HG03135 (cell line): ENCODE measurements at regions not wholly inside any gene's neighbourhood (a gene's known extent, or its start where the extent isn't known, plus 50 kb on each side); places are given as distances from the start of the nearest gene placed in this dataset.

ENCODE experiments used
- ATAC-seq: cut with Tn5 transposase; IDR thresholded peaks from one replicate; pipeline ENCODE4 v1.9.1; 2021; ENCODE audit warnings: mild to moderate bottlenecking, moderate library complexity; ENCODE audit not compliant: unreplicated experiment

- no peak for ATAC-seq
Measured at GRCh38 chr9:118163751-118164150, 459.5 kb downstream of the TLR4 start.

GRCh38 chr9:118165451-118165850, 461.2 kb downstream of the TLR4 start:
- no peak for ATAC-seq

- ATAC-seq, result no peak
Measured at GRCh38 chr9:118170032-118170955, 466.1 kb downstream of the TLR4 start.

- ATAC-seq, result no peak
Measured at GRCh38 chr9:118177241-118177640, 473.0 kb downstream of the TLR4 start.

GRCh38 chr9:118183576-118183975, 479.4 kb downstream of the TLR4 start:
- no peak for ATAC-seq

GRCh38 chr9:118187408-118187807, 483.2 kb downstream of the TLR4 start:
- no peak for ATAC-seq

GRCh38 chr9:118189615-118190014, 485.4 kb downstream of the TLR4 start:
- ATAC-seq, result no peak

- ATAC-seq, result no peak
Measured at GRCh38 chr9:118192807-118193206, 488.6 kb downstream of the TLR4 start.

GRCh38 chr9:118209343-118209742, 505.1 kb downstream of the TLR4 start:
- ATAC-seq, result no peak

- no peak for ATAC-seq
Measured at GRCh38 chr9:118215549-118215948, 511.3 kb downstream of the TLR4 start.

GRCh38 chr9:118222375-118222774, 518.2 kb downstream of the TLR4 start:
- no peak for ATAC-seq

GRCh38 chr9:118223111-118223510, 518.9 kb downstream of the TLR4 start:
- no peak for ATAC-seq

GRCh38 chr9:118230329-118230728, 526.1 kb downstream of the TLR4 start:
- ATAC-seq, result no peak

- no peak for ATAC-seq
Measured at GRCh38 chr9:118236625-118237024, 532.4 kb downstream of the TLR4 start.

GRCh38 chr9:118238139-118238538, 533.9 kb downstream of the TLR4 start:
- no peak for ATAC-seq

GRCh38 chr9:118252027-118252426, 547.8 kb downstream of the TLR4 start:
- ATAC-seq, result no peak

- no peak for ATAC-seq
Measured at GRCh38 chr9:118262191-118262590, 558.0 kb downstream of the TLR4 start.

GRCh38 chr9:118263949-118264348, 559.7 kb downstream of the TLR4 start:
- no peak for ATAC-seq

- no peak for ATAC-seq
Measured at GRCh38 chr9:118268046-118268445, 563.8 kb downstream of the TLR4 start.

GRCh38 chr9:118269623-118270022, 565.4 kb downstream of the TLR4 start:
- no peak for ATAC-seq

- no peak for ATAC-seq
Measured at GRCh38 chr9:118271331-118271730, 567.1 kb downstream of the TLR4 start.

GRCh38 chr9:118271936-118272335, 567.7 kb downstream of the TLR4 start:
- ATAC-seq, result no peak

- no peak for ATAC-seq
Measured at GRCh38 chr9:118273048-118273447, 568.8 kb downstream of the TLR4 start.
